Heart right ventricle (tissue), 16 donors: ENCODE measurements at regions not wholly inside any gene's neighbourhood (a gene's known extent, or its start where the extent isn't known, plus 50 kb on each side); places are given as distances from the start of the nearest gene placed in this dataset.

Experiments
- ATAC-seq, 8 donors: fragments of 200-7000 bp; cut with Tn5 transposase; one replicate each; pipeline ENCODE4 v1.9.1; 2020; ENCODE audit warnings: mild to moderate bottlenecking in 8 of 8, moderate library complexity in 8 of 8, moderate number of reproducible peaks in 1 of 8
- DNase-seq, 2 donors: peaks; one replicate each; pipeline ENCODE4 v3.0.0-alpha.2; 2020
- H3K27ac ChIP-seq, 10 donors: fragments of 200-600 bp; sonication (generic) in 2 of 10; one replicate each; pipeline versions ENCODE4 v1.5.0 to v1.8.0; 2020 to 2022; ENCODE audit warnings: mild to moderate bottlenecking in 3 of 10
- H3K27me3 ChIP-seq, 7 donors: fragments of 200-600 bp; one replicate each; pipeline ENCODE4 v1.8.0; 2021 to 2022; ENCODE audit warnings: mild to moderate bottlenecking in 2 of 7
- H3K36me3 ChIP-seq, 9 donors: fragments of 200-600 bp; sonication (generic) in 1 of 9; one replicate each; pipeline versions ENCODE4 v1.5.0 to v1.8.0; 2020 to 2022; ENCODE audit warnings: mild to moderate bottlenecking in 2 of 9
- H3K4me1 ChIP-seq, 9 donors: fragments of 200-600 bp; sonication (generic) in 1 of 9; one replicate each; pipeline versions ENCODE4 v1.5.0 to v1.8.0; 2020 to 2022; ENCODE audit warnings: mild to moderate bottlenecking in 4 of 9
- H3K4me3 ChIP-seq, 10 donors: fragments of 200-600 bp; sonication (generic) in 2 of 10; one replicate each; pipeline versions ENCODE4 v1.5.0 to v1.8.0; 2020 to 2022; ENCODE audit warnings: mild to moderate bottlenecking in 7 of 10, moderate library complexity in 2 of 10
- H3K9me3 ChIP-seq, 11 donors: fragments of 200-600 bp in 10 of 11; sonication (generic) in 2 of 11; one replicate each; pipeline versions ENCODE4 v1.5.0 to v1.8.0; 2013 to 2022; ENCODE audit warnings: mild to moderate bottlenecking in 2 of 11, control low read depth in 1 of 11, moderate library complexity in 1 of 11
- CTCF ChIP-seq, 9 donors: fragments of 200-600 bp; sonication (generic) in 2 of 9; IDR thresholded peaks; one replicate each; pipeline versions ENCODE4 v1.5.0 to v1.8.0; 2021 to 2022; ENCODE audit warnings: antibody characterized with exemption in 9 of 9, mild to moderate bottlenecking in 5 of 9, moderate library complexity in 1 of 9
- WGBS, 2 donors: extraction: QIAGEN DNeasy Blood & Tissue Kit; methylation state at CpG; one replicate each; pipeline ENCODE4 v1.1.7; 2013; ENCODE audit warnings: inconsistent platforms in 1 of 2; 5-methylcytosine and 5-hydroxymethylcytosine counted together
- intact Hi-C, 10 donors: fragments of 100-400 bp; cut with DNase I; formaldehyde crosslinking; loops; one replicate each; pipeline versions ENCODE4 v1.11.1 to v1.14.2; 2022
- donor health status: Arrhythmogenic right ventricular cardiomyopathy.
- donor health status: ischemic (EF 13 %, LVEDD 7.1; RV severe dilation, severe dysfunction).
- donor health status: healthy with polysubstance abuse.
- donor health status: DM: no; HTN: yes; CAD: no.
- donor health status: DM: no; HTN: no; CAD: no.
- donor health status: ischemic (EF 25% LVEDD 6.9; RV normal size, moderate dysfunction).
- donor health status: ischemic (EF 25% LVEDD 5.7; RV mildly dilated, moderate dysfunction).
- donor health status: healthy.
- donor health status: DM: yes; HTN: yes; CAD: no.
- donor health status: Ischemic cardiomyopathy.
- donor health status: ischemic (EF 35%, LVEDD 5.7; RV mildly dilated, moderate dysfunction).
- donor health status: nonischemic (EF 11% LVEDD 7.7; RV severe dilation, severe dysfunction).
- donor health status: DM: yes; HTN: yes; CAD: no.
- donor health status: PGD.
- donor health status: ischemic (EF 29% LVEDD 5.4; RV normal size, mild dysfunction).
- donor health status: nonischemic (EF 23%, LVEDD 6.1; RV moderate dilation, normal function).

GRCh38 chr10:111199587-111199986 is 122.8 kb downstream of the ADRA2A start:
- DNase-seq (no peak), ATAC-seq (no peak)
- no peak for TF ChIP-seq CTCF (IDR thresholded peaks at IDR 0.05)
- no peaks in the 10 kb centered on the region for H3K36me3 ChIP-seq
- intact Hi-C loops: no loop called here
- H3K9me3 ChIP-seq: peaks cover 0 to 9% (median 0%) of the 10 kb centered on the region in 11 donors
- WGBS, 2 donors: 65 to 69% methylated on average over 4 of the region's 4 CpGs
- no peaks in the 10 kb centered on the region for H3K4me1 ChIP-seq
- no peak overlapping the region for H3K4me3 ChIP-seq
- H3K27ac ChIP-seq: no peak overlapping the region
- H3K27me3 ChIP-seq: peaks cover 0 to 4% (median 0%) of the 10 kb centered on the region in 7 donors

- H3K9me3 ChIP-seq: no peaks in the 10 kb centered on the region
- DNase-seq (no peak), ATAC-seq (no peak)
- peaks cover 0 to 4% (median 0%) of the 10 kb centered on the region in 7 donors for H3K27me3 ChIP-seq
- no peak overlapping the region for H3K27ac ChIP-seq
- intact Hi-C loops: no loop called here
- no peaks in the 10 kb centered on the region for H3K36me3 ChIP-seq
- TF ChIP-seq CTCF (IDR thresholded peaks at IDR 0.05): no peak
- WGBS, 2 donors: 71 to 73% methylated on average over 3 of the region's 3 CpGs
- no peaks in the 10 kb centered on the region for H3K4me1 ChIP-seq
- H3K4me3 ChIP-seq: no peak overlapping the region
Observed at GRCh38 chr10:111200505-111201186, 123.8 kb downstream of the ADRA2A start.

GRCh38 chr10:111203615-111204014 is 126.8 kb downstream of the ADRA2A start:
- 49 to 62% methylated on average over 2 of the region's 2 CpGs for WGBS, 2 donors
- Histone ChIP-seq H3K4me3 (no peak overlapping the region), H3K27ac (peak overlapping the region in 1 of 10 donors; percentile 5), H3K27me3 (peaks cover 0 to 11% (median 2%) of the 10 kb centered on the region in 7 donors), H3K9me3 (no peaks in the 10 kb centered on the region), H3K4me1 (no peaks in the 10 kb centered on the region), H3K36me3 (no peaks in the 10 kb centered on the region)
- DNase-seq: peak; percentile 21 to 35
- peak in 7 of 8 donors; percentile 30 to 78 (median 75) for ATAC-seq
- TF ChIP-seq CTCF (IDR thresholded peaks at IDR 0.05): no peak
- intact Hi-C loops: no loop called here

- Histone ChIP-seq H3K36me3 (no peaks in the 10 kb centered on the region), H3K9me3 (no peaks in the 10 kb centered on the region), H3K27ac (no peak overlapping the region), H3K4me1 (no peaks in the 10 kb centered on the region), H3K4me3 (no peak overlapping the region), H3K27me3 (peaks cover 0 to 15% (median 2%) of the 10 kb centered on the region in 7 donors)
- intact Hi-C loops: no loop called here
- DNase-seq (no peak), ATAC-seq (no peak)
- no peak for TF ChIP-seq CTCF (IDR thresholded peaks at IDR 0.05)
- 52 to 75% methylated on average over 5 of the region's 5 CpGs for whole genome bisulfite sequencing, 2 donors
Observed at GRCh38 chr10:111204838-111205237, 128.0 kb downstream of the ADRA2A start.
